Esophagus (tissue), 2 donors: ENCODE measurements at regions not wholly inside any gene's neighbourhood (a gene's known extent, or its start where the extent isn't known, plus 50 kb on each side); places are given as distances from the start of the nearest gene placed in this dataset.

Experiments
- H3K27ac ChIP-seq, 2 donors: one replicate each; pipeline ENCODE4 v1.5.1; 2013; ENCODE audit warnings: low read depth in 2 of 2, mild to moderate bottlenecking in 2 of 2, inconsistent platforms in 1 of 2, low read length in 1 of 2, moderate library complexity in 1 of 2
- H3K27me3 ChIP-seq, 2 donors: one replicate each; pipeline ENCODE4 v1.6.1; 2013; ENCODE audit warnings: low read length in 2 of 2, control low read depth in 1 of 2, mild to moderate bottlenecking in 1 of 2; ENCODE audit not compliant: insufficient read depth in 2 of 2, control insufficient read depth in 1 of 2
- H3K36me3 ChIP-seq, 2 donors: one replicate each; pipeline ENCODE4 v1.6.1; 2013; ENCODE audit warnings: low read length in 1 of 2; ENCODE audit not compliant: control insufficient read depth in 2 of 2, insufficient read depth in 2 of 2
- H3K4me1 ChIP-seq, 2 donors: one replicate each; pipeline ENCODE4 v1.6.1; 2013; ENCODE audit warnings: low read length in 1 of 2; ENCODE audit not compliant: control insufficient read depth in 2 of 2, insufficient read depth in 2 of 2
- H3K4me3 ChIP-seq, 2 donors: one replicate each; pipeline ENCODE4 v1.5.1; 2013; ENCODE audit warnings: low read length in 2 of 2, mild to moderate bottlenecking in 2 of 2, low read depth in 1 of 2, moderate library complexity in 1 of 2
- H3K9me3 ChIP-seq, 2 donors: one replicate each; pipeline ENCODE4 v1.6.1; 2013; ENCODE audit warnings: mild to moderate bottlenecking in 2 of 2, low read depth in 1 of 2, low read length in 1 of 2, moderate library complexity in 1 of 2; ENCODE audit not compliant: control insufficient read depth in 2 of 2, insufficient read depth in 1 of 2
- WGBS, 2 donors: extraction: QIAGEN DNeasy Blood & Tissue Kit; methylation state at CpG; one replicate each; pipeline ENCODE4 v1.1.7; 2013; 5-methylcytosine and 5-hydroxymethylcytosine counted together
- donor health status: healthy with polysubstance abuse.
- donor health status: Bipolar disorder and iron deficiency.

GRCh38 chr21:31609081-31609480 lies 50.4 kb upstream of the SOD1 start:
- no peaks in the 10 kb centered on the region for H3K36me3 ChIP-seq
- WGBS, 2 donors, result 53 to 58% methylated on average over 4 of the region's 4 CpGs
- no peaks in the 10 kb centered on the region for H3K27me3 ChIP-seq
- H3K4me1 ChIP-seq, result no peaks in the 10 kb centered on the region
- no peak overlapping the region for H3K4me3 ChIP-seq
- no peak overlapping the region for H3K27ac ChIP-seq
- no peaks in the 10 kb centered on the region for H3K9me3 ChIP-seq

DNA sequence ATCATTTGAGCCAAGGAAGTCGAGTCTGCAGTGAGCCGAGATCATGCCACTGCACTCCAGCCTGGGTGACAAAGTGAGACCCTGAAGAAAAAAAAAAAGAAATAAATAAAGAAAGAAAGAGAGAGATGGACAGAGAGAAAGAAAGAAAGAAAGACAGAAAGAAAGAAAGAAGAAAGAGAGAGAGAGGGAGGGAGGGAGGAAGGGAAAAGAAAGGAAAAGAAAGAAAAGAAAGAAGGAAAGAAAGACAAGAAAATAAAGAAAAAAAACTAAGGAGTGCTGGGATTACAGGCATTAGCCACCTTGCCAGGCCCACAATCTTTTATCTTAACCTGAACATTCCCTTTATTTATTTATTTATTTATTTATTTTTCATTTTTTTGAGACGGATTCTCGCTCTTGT lies 51.7 kb upstream of the SOD1 start:
- 94% methylated on average over 4 of the region's 4 CpGs for WGBS, 2 donors
- Histone ChIP-seq H3K27me3 (no peaks in the 10 kb centered on the region), H3K9me3 (no peaks in the 10 kb centered on the region), H3K27ac (no peak overlapping the region), H3K36me3 (no peaks in the 10 kb centered on the region), H3K4me1 (no peaks in the 10 kb centered on the region), H3K4me3 (no peak overlapping the region)

- no peaks in the 10 kb centered on the region for H3K9me3 ChIP-seq
- 83% methylated on average over 11 of the region's 11 CpGs for WGBS, 2 donors
- H3K27me3 ChIP-seq, result no peaks in the 10 kb centered on the region
- no peak overlapping the region for H3K27ac ChIP-seq
- H3K4me3 ChIP-seq, result no peak overlapping the region
- H3K36me3 ChIP-seq, result no peaks in the 10 kb centered on the region
- H3K4me1 ChIP-seq, result no peaks in the 10 kb centered on the region
Observed at GRCh38 chr21:31606081-31606874, 53.2 kb upstream of the SOD1 start.

- H3K27me3 ChIP-seq, result no peaks in the 10 kb centered on the region
- no peaks in the 10 kb centered on the region for H3K36me3 ChIP-seq
- WGBS, 2 donors, result 38 to 39% methylated on average over 11 of the region's 11 CpGs
- no peak overlapping the region for H3K27ac ChIP-seq
- no peaks in the 10 kb centered on the region for H3K9me3 ChIP-seq
- no peak overlapping the region for H3K4me3 ChIP-seq
- H3K4me1 ChIP-seq, result no peaks in the 10 kb centered on the region
Observed at GRCh38 chr21:31604591-31605190, 54.8 kb upstream of the SOD1 start.

- no peak overlapping the region for H3K27ac ChIP-seq
- no peaks in the 10 kb centered on the region for H3K36me3 ChIP-seq
- no peaks in the 10 kb centered on the region for H3K4me1 ChIP-seq
- H3K4me3 ChIP-seq, result no peak overlapping the region
- H3K27me3 ChIP-seq, result no peaks in the 10 kb centered on the region
- WGBS, 2 donors, result 88 to 90% methylated on average over 5 of the region's 5 CpGs
- no peaks in the 10 kb centered on the region for H3K9me3 ChIP-seq
Observed at GRCh38 chr21:31599563-31599962, 59.9 kb upstream of the SOD1 start.

GRCh38 chr21:31599013-31599412 lies 60.5 kb upstream of the SOD1 start:
- H3K36me3 ChIP-seq, result no peaks in the 10 kb centered on the region
- 53% methylated on average over 3 of the region's 3 CpGs for WGBS, 2 donors
- H3K27ac ChIP-seq, result no peak overlapping the region
- no peak overlapping the region for H3K4me3 ChIP-seq
- H3K4me1 ChIP-seq, result no peaks in the 10 kb centered on the region
- no peaks in the 10 kb centered on the region for H3K27me3 ChIP-seq
- H3K9me3 ChIP-seq, result no peaks in the 10 kb centered on the region

DNA sequence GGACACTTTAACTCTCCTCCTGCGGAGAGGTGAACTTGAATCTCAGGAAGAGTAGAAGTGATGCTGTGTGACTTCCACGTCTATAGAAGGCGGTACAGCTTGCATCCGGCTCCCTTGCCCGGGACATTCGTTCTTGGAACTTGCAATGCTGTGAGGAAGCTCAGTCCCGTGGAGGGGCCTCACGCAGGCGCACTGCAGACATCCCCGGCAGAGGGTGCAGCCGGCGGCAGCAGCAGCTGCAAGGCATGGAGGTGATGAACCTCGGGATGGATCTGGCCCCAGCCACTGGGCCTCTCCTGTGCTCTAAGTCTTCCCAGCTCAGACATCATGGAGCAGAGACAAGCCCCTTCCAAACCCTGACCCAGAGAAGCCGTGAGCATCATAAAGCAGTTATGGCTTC lies 61.8 kb upstream of the SOD1 start:
- no peaks in the 10 kb centered on the region for H3K36me3 ChIP-seq
- no peak overlapping the region for H3K4me3 ChIP-seq
- H3K4me1 ChIP-seq, result no peaks in the 10 kb centered on the region
- H3K27me3 ChIP-seq, result no peaks in the 10 kb centered on the region
- H3K9me3 ChIP-seq, result no peaks in the 10 kb centered on the region
- no peak overlapping the region for H3K27ac ChIP-seq
- WGBS, 2 donors, result 85 to 89% methylated on average over 14 of the region's 14 CpGs

GRCh38 chr21:31596055-31596454 lies 63.4 kb upstream of the SOD1 start:
- 88 to 97% methylated on average over 8 of the region's 8 CpGs for WGBS, 2 donors
- Histone ChIP-seq H3K27me3 (no peaks in the 10 kb centered on the region), H3K27ac (no peak overlapping the region), H3K9me3 (no peaks in the 10 kb centered on the region), H3K4me1 (no peaks in the 10 kb centered on the region), H3K4me3 (no peak overlapping the region), H3K36me3 (no peaks in the 10 kb centered on the region)

- Histone ChIP-seq H3K4me3 (no peak overlapping the region), H3K36me3 (no peaks in the 10 kb centered on the region), H3K9me3 (no peaks in the 10 kb centered on the region), H3K27ac (no peak overlapping the region), H3K4me1 (no peaks in the 10 kb centered on the region), H3K27me3 (no peaks in the 10 kb centered on the region)
- WGBS, 2 donors, result 90 to 93% methylated on average over 6 of the region's 6 CpGs
Observed at GRCh38 chr21:31594726-31595125, 64.8 kb upstream of the SOD1 start.

GRCh38 chr21:31594279-31594678 lies 65.2 kb upstream of the SOD1 start:
- Histone ChIP-seq H3K4me1 (no peaks in the 10 kb centered on the region), H3K27me3 (no peaks in the 10 kb centered on the region), H3K36me3 (no peaks in the 10 kb centered on the region), H3K27ac (no peak overlapping the region), H3K4me3 (no peak overlapping the region), H3K9me3 (no peaks in the 10 kb centered on the region)
- 85 to 92% methylated on average over 3 of the region's 3 CpGs for WGBS, 2 donors
